ENCODE measurements at regions not wholly inside any gene's neighbourhood (a gene's known extent, or its start where the extent isn't known, plus 50 kb on each side); places are given as distances from the start of the nearest gene placed in this dataset.
"Not testable (repeated sequence)": the region's sequence is repeated elsewhere in the genome, so short reads cannot be mapped to it uniquely, and the experiment has no call there.

DNA sequence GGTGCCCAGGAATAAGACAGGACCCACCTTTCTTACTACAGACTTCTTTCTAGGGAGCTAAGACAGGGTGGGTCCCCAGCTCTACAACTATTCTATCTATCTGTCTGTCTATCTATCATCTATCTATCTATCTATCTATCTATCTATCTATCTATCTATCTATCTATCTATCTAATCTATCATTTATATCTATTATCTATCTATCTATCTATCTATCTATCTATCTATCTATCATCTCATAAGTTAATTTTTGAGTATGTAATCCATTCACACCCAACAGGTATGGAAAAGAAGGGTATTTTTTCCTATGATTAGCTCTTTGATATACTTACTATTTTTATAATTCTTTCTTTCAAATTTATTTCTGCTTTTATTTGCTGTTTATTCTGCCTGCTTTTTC is 55.9 kb downstream of the BAMBI start:
- no peak for DNase-seq (ENCODE audit: extremely low read depth in 1 of 2, low read depth in 1 of 2)

- no peak for DNase-seq (ENCODE audit: extremely low read depth in 1 of 2, low read depth in 1 of 2)
Measured at GRCh38 chr10:28733647-28734046, 56.3 kb downstream of the BAMBI start.

DNA sequence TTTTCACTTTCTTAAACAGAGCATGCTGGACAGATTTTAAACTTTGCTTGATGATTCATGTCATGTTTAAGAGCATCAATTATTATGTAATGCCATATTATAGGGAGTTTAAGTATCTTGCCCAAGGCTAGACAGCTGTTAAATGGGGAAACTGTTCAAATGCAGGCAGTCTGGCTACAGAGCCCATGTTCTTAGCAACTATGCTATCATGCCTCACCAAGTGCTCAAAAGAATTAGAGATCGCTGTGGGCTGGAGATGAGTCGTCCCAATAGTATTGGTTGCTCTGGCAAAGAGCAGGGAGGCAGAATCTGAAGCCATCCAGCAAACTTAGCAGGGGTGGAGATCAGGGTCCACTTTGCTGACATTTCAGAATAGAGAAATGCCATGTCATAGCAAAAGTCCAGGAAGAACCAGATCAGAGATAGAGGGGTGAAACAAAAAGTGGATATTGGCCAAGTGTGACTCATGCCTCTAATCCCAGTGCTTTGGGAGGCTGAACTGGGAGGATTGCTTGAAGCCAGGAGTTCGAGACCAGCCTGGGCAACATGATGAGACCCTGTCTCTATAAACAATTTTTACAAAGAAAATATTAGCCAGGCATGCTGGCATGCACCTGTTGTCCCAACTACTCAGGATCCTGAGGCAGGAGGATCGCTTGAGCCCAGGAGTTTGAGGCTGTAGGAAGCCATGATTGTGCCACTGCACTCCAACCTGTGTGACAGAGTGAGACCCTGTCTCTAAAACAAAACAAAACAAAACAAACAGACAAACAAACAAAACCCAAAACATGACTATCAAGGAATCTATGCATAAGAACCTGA is 57.8 kb downstream of the BAMBI start:
- no peak for DNase-seq (ENCODE audit: extremely low read depth in 1 of 2, low read depth in 1 of 2)

DNA sequence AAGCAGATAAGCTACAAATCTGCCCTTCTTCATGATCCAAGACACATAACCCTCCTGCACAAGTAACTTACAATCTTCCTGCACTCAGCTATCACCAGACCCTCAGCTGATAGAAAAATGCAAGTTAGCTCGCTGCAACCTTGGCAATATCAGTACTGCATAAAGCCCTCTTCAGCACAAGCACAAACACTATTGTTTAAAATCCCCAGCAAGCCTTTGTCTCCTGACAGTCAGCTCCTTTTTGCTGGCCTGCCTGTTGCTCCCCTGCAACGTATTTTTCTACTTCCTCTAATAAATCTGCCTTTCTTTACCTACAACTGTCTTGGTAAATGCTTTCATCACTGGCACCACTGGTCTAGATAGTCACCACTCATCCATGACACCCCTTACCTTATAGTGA is 59.8 kb downstream of the BAMBI start:
- no peak for DNase-seq (ENCODE audit: extremely low read depth in 1 of 2, low read depth in 1 of 2)

DNA sequence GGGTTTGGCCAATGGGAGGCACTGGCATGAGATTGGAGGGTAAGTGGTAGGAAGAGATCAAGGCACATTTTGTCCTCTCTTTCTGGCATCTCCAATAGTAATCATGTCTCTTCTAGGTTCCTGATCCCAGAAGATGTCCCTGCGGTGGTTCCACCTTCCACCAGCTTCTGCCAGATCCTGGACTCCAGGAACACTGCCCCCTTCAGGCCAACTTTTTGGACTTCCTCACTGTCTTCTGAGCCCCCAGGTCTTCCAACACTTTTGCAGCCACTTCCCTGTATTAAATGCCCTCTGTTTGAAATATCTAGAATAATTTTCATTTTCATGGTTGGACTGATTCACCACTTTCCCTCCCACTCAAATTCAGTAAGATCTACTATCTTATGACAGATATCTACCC is 60.9 kb downstream of the BAMBI start:
- no peak for DNase-seq (ENCODE audit: extremely low read depth in 1 of 2, low read depth in 1 of 2)

DNA sequence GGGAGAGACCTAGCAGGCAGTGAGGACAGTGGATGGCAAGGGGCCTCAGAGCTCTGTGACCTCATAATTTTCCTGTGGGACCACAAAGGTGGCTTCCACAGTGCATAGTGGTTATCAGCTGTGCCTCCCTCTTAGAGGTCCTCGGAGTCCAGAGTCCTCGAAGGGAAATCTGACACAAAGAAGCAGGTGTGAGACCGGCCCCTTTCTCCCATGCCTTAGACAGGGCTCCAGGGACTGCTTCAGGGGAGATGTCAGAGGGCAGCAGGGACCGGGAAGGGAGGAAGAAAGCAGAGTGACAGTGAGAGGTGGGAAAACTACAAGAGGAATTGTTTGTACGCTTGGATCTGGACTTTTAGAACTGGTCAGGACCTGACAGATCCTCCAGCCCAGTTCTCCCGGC is 66.3 kb downstream of the BAMBI start:
- no peak for DNase-seq (ENCODE audit: extremely low read depth in 1 of 2, low read depth in 1 of 2)

DNA sequence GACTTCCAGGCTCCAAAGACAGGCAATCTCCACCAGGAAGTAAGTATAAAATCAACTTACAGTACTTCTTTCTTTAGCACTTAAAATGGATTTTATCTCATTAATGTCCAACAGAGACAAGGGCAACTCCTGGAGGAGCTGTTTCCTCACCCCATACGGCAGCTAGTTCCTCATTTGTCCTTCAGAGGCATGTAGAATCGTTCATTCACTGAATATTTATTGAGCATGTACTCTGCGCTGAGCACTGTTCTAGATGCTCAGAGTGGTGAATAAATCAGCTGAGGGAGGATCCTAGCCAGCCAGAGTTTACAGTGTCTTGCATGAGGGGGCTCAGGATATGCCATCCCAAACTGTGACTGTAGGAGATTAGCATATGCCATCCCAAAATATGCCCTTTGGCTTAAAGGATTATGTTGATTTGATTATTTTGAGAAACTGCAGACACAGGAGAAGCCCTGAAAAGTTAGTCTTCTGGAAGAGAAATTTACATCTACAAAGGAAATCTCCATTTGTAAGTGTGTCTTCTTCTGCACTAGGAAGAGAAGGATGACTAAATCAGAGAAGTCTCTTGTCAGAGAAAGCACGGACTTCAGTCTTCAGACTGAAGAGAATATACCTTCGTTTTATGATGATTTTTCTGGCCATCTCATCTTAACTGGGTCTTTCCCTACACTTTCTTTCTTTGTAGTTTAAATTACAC is 66.9 kb downstream of the BAMBI start:
- no peak for DNase-seq (ENCODE audit: extremely low read depth in 1 of 2, low read depth in 1 of 2)

- DNase-seq (ENCODE audit: extremely low read depth in 1 of 2, low read depth in 1 of 2): no peak
Measured at GRCh38 chr10:28754930-28755718, 77.8 kb downstream of the BAMBI start.

DNA sequence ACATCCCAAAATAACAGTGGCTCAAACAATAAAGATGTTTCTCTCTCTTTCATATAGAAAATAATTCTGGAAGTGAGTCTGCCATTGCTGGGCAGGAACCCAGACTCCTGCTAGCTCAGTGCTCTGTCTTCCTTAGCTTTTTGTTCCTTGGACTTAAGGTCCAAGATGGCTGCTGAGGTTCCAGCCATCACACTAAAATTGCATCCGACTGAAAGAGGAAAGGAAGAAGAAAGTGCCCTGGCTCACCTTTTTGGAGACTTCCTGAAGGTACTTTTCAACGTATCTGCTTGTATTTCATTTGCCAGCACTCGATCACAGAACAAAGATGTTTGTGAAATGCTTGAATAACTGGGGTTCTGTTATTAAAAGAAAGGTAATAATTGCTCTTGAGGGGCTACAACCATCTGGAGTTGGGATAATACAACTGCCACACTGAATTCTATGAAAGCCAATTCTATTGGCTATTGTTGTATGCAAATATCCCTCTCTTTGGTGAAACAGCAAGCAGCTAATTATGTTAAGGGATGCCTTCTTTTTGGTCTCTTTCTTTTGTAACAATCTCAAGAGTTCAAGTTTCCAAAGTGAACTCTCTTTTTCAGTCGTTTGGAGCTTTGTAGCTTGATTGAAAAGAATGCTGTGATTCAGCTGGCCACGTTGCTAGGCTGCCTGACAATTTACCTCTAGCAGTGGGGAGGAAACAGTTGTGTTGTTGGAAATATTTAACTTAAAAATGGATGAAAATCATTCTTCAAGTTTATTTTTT is 83.9 kb downstream of the BAMBI start:
- no peak for DNase-seq (ENCODE audit: extremely low read depth in 1 of 2, low read depth in 1 of 2)

- DNase-seq (ENCODE audit: extremely low read depth in 1 of 2, low read depth in 1 of 2): no peak
Measured at GRCh38 chr10:28763471-28764170, 86.3 kb downstream of the BAMBI start.

- DNase-seq (ENCODE audit: extremely low read depth in 1 of 2, low read depth in 1 of 2): no peak
Measured at GRCh38 chr10:28765641-28766040, 88.3 kb downstream of the BAMBI start.

- no peak for DNase-seq (ENCODE audit: extremely low read depth in 1 of 2, low read depth in 1 of 2)
Measured at GRCh38 chr10:28768227-28768626, 90.9 kb downstream of the BAMBI start.

GRCh38 chr10:28769091-28769604 is 91.8 kb downstream of the BAMBI start:
- no peak for DNase-seq (ENCODE audit: extremely low read depth in 1 of 2, low read depth in 1 of 2)

GRCh38 chr10:28771580-28772090 is 94.3 kb downstream of the BAMBI start:
- not testable (repeated sequence) for DNase-seq (ENCODE audit: extremely low read depth in 1 of 2, low read depth in 1 of 2)

DNA sequence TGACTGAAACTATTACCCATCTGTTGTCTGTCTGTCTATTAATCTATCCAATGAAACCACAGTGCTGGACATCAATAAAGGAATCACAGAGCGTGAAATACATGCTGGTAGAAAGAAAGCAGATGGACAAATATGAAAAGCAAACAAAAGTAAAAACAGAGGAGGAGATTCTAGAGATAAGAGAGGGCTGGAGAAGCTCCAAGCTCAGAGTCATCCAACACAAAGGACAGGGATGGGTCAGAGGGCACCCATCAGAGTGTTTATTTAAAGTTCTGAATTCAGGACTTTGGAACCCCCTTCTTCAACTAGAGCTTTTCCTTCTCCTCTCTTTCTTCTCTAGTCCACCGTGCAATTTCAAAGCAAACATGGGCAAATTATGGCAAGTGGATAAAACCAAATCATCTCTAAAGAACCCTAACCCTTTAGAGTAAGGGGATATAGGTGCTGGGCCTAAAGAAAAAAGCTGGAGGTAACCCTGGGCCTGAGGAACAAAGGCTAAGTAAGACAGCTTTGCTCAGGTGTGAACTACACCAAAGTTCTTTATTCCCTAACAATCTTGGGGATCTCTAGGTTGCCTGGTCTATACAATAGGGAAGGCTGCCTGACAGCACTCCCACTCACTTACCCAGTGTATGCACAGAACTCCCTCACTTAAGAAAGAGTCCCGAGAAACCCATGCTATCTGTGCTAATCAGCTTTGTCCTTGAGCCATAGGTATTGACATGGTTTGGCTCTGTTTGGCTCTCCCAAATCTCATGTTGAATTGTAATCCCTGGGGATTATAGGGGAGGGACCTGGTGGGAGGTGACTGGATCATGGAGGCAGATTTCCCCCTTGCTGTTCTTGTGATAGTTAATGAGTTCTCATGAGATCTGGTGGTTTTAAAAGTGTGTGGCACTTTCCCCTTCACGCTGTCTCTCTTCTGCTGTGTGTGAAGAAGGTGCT is 97.0 kb downstream of the BAMBI start:
- no peak for DNase-seq (ENCODE audit: extremely low read depth in 1 of 2, low read depth in 1 of 2)

- DNase-seq (ENCODE audit: extremely low read depth in 1 of 2, low read depth in 1 of 2): no peak
Measured at GRCh38 chr10:28775773-28776172, 98.5 kb downstream of the BAMBI start.

DNA sequence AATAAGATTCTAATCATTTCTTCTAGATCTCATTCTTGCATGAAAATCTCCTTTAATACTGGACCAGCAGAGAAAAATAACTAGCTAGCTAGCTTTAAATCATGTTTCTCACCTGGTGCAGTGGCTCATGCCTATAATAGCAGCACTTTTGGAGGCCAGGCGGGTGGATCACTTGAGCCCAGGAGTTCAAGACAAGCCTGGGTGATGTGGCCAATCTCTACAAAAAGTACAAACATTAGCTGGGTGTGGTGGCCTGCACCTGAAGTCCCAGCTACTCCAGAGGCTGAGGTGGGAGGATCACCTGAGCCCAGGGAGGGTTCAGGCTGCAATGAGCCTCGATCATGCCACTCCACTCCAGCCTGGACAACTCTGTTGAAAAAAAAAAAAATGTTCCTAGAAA is 99.2 kb downstream of the BAMBI start:
- DNase-seq (ENCODE audit: extremely low read depth in 1 of 2, low read depth in 1 of 2): no peak

DNA sequence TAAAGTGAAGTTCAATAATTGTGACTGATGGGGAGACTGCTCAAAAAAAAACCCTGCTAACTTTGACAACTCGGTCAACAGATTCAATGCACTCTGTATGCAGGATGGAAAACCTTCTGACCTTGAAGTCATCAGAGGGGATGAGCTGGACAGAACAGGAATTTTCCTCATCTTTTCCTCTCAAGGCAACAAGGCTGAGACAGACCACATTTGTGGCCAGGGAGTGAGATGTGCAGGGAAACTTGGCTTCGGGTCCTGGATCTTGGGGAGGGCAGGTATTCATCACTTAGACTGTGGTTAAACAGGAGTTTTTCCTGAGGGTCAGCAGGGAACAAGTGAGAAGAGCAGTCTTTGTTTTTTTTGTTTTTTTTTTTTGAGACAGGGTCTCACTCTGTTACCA is 100.6 kb downstream of the BAMBI start:
- DNase-seq (ENCODE audit: extremely low read depth in 1 of 2, low read depth in 1 of 2): no peak

DNA sequence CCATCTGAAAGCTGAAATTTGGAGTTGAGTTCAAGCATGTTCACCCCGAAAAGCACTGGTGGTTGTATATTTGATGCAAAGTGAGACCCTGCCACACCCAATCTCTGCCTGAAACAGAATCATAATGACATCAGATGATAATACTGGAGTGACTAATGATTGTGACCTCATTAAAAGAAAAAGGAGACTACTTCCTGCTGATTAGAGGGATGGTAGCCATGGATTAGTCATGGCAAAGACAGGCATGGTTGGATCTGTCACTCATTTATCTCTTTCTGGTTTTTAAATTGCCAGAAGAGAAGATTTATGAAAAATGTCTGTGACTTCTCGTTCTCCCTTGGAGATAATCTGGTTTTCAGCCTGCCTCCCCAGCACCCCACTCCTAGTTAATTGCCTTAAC is 101.2 kb downstream of the BAMBI start:
- no peak for DNase-seq (ENCODE audit: extremely low read depth in 1 of 2, low read depth in 1 of 2)

Measured in stimulated activated CD8-positive, alpha-beta memory T cell treated with anti-CD3 and anti-CD28 coated beads, Interleukin-7, amount 100 ng/mL, for 48 hours (primary cell).